ENCODE measurements at regions not wholly inside any gene's neighbourhood (a gene's known extent, or its start where the extent isn't known, plus 50 kb on each side); places are given as distances from the start of the nearest gene placed in this dataset.
"Not testable (repeated sequence)": the region's sequence is repeated elsewhere in the genome, so short reads cannot be mapped to it uniquely, and the experiment has no call there.

DNA sequence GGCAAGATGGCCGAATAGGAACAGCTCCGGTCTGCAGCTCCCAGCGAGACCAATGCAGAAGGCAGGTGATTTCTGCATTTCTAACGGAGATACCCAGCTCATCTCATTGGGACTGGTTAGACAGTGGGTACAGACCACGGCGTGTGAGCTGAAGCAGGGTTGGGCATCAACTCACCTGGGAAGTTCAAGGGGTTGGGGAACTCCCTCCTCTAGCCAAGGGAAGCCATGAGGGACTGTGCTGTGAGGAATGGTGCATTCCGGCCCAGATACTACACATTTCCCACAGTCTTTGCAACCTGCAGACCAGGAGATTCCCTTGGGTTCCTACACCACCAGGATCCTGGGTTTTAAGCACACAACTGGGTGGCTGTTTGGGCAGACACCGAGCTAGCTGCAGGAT, 148.0 kb upstream of the PDE4D start:
- not testable (repeated sequence) for DNase-seq

DNA sequence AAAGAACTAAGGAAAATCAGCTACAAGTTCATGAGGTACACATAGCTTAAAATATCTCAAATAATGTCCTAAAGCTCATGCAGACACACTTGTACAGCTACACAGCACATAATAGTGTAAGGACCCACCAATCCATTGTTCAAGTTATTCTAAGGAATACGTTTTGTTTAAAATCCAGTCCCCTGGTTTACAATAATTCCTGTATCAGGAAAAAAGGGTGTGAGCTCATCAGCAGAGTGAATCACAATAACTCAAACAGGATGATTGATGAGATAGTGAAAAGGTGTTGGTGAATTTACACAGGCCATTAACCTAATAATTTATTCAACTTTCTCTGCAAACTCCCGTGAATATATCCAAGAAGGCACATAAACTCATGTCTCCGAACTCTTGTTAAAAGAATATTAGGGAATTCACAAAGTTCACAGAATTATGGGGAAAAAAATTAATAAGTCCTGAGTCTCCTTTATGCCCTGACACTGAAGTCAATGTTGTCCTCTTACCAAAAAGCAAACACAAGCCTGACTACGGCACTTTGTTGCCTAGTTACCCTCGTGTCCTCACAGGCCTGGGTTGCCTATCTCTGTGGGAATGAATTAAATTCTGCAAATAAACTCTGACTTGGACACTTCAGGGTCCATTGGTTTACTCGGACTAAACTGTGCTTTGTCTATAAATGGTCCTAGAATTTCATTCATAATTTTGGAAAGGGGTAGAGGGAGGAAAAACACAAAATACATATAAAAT, 142.8 kb upstream of the PDE4D start:
- DNase-seq = no peak

DNA sequence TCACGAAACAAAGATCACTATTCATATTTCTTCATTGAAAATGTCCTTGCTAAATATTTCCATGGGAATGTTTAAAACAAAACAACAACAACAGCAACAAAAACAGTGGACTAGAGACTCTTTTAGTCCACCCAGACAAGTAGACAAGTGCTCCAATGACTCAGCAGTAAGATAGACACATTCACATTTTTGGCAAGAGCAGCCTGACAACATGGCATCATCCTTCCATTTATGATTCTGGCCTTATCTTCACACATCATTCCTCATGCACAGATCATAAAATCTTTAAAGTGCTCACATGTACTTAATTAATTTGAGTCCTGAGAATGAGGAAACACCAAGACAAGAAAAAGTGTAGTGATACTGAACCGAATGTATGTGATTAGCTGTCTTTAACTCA, 132.6 kb upstream of the PDE4D start:
- DNase-seq = no peak

DNA sequence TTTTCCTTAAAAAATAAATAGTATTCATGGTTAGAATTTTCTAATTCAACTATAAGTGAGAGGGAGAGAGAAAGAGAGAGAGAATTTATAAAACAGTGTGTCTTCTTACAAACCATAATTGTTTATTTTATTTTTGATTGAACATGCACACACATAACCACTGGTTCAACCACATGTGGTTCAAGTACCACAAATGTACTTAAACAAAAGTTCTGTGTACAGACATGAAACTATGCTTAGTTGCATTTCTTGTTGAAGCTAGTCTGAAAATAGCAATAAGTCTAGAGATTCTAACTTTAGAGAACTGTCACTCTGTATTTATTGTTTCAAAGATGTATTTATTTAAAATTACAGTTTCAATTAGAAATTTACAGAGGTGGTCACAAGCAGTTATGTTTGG, 130.6 kb upstream of the PDE4D start:
- DNase-seq = no peak

DNA sequence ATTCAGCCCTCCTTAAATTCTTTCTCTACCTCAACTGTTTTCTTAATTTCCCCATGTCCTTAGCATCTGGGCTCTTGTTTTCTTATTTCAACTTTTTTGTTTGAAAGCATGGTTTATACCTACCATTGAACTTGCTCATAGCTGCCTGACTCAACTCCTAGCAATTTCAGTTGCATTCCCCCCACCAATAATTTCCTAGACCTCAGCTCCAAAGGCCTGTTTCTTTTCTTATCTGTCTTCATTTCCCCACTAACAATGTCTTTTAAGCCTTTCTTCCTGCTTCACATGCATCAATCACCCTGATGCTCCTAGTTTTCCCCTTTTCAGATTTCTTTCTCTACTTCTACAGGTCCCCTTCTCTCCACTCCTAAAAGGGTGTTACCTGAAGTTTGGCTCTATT, 129.7 kb upstream of the PDE4D start:
- no peak for DNase-seq

DNA sequence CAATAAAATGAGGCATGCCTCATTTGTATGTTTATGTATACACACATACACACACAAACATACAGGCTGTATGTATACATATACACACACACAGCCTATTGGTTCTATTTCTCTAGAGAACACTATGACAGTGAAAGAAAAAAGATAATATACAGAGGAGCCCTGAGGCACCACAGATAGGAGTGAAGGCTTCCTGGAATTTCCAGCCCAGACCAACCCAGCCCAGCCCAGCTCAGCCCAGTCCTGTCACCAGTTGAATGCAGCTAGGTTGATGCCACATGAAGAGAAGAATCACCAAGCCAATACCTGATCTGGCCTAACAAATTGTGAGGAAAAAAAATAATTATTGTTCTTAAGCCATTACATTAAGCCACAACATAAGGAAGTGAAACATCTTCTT, 126.9 kb upstream of the PDE4D start:
- no peak for DNase-seq

DNA sequence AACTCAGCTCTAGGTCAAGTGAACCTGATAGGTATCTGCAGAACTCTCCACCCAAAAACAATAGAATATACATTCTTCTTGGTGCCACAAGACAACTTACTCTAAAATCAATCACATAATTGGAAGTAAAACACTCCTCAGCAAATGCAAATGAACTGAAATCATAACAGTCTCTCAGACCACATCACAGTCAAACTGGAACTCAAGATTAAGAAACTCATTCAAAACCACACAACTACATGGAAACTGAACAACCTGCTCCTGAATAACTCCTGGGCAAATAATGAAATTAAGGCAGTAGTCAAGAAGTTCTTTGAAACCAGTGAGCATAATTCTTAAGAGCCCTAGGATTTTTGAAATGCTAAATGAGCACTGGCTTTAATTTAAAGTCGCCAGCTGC, 125.4 kb upstream of the PDE4D start:
- DNase-seq = not testable (repeated sequence)

DNA sequence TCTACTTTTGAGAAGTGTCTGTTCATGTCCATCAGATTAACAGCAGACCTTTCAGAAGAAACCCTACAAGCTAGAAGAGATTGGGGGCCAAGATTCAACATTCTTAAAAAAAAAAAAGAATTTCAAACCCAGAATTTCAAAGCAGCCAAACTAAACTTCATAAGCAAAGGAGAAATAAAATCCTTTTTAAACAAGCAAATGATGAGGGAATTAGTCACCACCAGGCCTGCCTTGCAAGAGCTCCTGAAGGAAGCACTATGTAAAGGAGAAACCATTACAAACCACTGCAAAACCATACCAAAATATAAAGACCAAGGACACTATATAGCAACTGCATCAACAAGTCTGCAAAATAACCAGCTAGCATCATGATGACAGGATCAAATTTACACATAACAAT, 124.6 kb upstream of the PDE4D start:
- DNase-seq = no peak

DNA sequence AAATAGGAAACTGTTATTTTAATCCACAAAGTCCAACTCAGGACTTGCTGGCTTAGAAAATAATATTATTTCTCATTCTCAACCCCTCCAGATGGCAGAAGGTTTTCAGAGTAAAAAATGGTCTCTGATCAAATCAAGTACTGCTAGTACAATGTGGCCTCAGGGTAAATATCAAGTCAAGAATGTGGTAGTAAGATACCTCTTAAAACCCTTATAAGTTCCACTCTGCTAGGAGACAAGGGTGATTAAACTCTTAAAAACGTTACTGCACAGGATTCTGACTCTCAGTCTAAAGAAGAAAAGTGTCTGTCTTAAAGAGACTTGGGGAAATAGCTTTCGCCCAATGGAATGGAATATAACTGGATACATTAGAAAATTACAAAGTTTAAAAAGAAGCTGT, 120.8 kb upstream of the PDE4D start:
- no peak for DNase-seq

DNA sequence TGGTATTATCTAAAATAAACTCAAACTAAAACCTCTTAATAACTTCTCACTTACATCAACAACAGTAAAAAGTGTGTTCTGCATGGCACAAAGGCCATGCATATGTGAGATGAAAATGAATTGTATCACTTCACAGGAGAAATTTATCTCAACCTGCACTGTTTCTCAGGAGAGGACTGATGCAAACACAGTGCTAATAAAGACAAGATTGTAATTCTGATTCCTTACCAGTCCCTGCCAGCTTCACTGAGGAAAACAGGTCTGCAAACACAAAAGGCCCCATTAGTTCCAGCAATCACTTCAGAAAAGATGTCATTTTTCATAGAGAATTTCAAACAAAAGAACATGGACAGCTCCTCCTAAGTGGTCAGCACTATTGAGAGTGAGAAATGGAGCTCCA, 117.3 kb upstream of the PDE4D start:
- no peak for DNase-seq

DNA sequence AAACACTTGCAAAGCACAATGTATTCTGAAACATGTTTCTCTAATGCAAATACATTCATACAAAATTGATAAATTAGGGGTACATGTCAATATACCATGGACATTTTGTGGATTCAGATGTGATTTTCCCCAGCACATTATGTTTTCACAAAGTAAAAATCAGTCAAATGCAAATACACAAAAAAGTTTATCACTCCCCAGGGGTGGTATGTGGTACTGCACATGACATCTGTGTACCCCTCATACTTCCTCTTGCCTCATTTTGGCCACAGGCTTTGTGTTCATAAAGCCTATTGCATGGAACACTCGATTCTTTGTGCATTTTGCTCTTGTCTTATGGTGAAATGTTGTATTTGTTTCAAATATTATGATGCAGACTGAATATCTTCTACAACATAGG, 116.8 kb upstream of the PDE4D start:
- no peak for DNase-seq

DNA sequence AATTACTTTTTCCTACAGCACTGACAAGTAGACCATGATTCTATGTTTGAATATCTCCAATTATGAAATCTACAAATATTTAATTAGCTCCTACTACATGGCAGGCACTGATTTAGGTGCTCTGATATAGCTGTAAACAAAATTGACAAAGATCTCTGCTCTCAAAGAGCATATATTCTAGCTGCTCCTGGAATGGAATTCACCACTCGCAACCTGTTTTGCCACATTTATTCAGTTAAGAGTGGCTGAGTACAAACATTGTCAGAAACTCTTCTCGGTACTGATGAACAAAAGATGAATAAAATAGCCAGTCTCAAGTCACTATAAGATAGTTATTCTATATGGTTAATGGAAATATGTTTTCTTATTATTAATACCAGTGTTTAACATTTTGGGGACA, 114.2 kb upstream of the PDE4D start:
- DNase-seq = no peak

DNA sequence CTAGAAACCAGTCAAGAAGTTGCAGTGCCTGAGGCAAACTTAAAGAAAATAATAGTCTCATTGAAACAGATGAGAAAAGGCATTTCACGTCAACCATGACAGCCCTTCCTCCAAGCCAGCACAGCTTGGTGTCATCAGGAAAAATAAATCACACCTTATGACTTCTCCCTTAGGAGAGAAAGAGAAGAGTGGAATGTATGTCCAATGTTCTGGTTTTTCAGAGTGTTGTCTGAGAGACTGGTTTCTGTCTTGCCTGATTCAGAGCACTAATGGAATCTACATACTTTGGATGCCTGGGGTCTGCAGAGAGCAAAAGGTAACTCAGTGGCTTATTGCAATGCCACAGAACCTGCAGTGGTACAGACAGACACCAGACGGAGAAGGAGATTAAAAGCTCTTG, 105.5 kb upstream of the PDE4D start:
- DNase-seq = no peak

DNA sequence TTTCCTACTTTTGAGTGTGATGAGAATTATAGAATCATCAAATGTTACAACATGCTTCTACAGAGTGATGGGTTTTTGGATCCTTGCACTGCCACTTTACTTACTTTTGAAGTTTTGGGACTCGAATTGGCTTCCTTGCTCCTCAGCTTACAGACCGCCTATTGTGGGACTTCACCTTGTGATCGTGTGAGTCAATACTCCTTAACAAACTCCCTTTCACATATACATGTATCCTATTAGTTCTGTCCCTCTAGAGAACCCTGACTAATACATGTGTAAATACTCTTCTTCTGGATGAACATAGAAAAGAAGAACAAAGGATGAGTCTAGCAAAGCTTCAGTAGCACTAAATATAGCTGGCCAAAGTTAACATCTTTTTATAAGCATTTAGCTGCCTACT, 98.7 kb upstream of the PDE4D start:
- no peak for DNase-seq

DNA sequence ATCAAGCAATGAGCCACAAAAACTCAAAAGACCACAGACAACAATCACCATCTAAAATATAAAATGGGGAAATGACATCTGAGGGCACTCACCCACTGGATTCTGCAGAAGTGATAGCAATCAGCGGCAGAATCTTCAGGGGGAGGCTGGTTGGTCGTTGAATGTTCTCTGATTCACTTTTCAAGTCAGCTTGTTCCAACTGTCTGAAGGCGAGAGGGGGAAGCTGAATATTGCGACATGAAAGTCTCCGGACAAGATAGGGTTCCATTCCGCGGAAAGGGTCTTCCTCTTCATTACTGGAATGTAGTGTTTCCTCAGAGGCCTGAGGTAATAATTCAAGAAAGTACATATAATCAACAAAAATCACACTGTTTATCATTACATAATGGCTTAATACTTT, 94.9 kb upstream of the PDE4D start:
- no peak for DNase-seq

DNA sequence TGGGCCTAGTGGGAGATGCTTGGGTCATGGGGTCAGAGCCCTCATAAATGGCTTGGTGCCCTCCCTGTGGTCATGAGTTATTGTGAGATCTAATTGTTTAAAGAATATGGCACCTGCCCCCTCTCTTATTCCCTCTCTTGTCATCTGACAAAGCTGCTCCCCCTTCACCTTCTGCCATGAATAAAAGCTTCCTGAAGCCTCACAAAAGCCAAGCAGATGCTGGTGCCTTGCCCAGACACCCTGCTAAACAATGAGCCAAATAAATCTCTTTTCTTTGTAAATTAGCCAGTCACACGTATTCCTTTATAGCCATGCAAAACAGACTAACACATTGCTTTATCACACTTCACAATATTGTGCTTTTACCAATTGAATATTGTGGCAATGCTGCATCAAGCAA, 82.8 kb upstream of the PDE4D start:
- no peak for DNase-seq

DNA sequence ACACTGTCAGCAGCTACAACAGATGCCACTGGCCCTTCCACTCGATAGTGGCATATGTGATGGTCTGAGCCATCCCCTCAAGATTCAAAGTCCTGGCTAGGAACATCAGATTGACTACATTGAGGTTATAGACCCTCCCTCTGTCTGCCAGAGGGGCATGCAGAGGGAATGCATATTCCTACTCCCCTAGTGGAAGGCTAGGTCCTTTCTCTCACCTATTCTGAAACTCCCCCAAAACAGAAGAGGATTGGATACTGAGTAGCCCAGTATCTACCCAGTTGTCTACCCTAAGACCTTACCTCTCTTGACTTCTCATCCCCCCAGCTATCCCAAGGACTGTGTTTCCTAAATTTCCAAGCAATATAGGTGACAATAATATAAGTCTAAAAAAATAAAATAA, 78.5 kb upstream of the PDE4D start:
- no peak for DNase-seq

DNA sequence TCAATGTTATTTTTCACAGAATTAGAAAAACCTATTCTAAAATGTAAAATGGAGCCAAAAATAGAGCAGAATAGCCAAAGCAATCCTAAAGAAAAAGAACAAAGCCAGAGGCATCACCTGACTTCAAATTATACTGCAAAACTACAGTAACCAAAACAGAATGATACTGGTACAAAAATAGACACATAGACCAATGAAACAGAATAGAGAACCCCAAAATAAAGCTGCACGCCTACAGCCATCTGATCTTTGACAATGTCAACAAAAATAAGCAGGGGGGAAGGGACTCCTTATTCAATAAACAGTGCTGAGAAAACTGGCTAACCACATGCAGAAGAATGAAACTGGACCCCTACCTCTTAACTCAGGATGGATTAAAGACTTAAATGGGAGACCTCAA, 65.8 kb upstream of the PDE4D start:
- no peak for DNase-seq

DNA sequence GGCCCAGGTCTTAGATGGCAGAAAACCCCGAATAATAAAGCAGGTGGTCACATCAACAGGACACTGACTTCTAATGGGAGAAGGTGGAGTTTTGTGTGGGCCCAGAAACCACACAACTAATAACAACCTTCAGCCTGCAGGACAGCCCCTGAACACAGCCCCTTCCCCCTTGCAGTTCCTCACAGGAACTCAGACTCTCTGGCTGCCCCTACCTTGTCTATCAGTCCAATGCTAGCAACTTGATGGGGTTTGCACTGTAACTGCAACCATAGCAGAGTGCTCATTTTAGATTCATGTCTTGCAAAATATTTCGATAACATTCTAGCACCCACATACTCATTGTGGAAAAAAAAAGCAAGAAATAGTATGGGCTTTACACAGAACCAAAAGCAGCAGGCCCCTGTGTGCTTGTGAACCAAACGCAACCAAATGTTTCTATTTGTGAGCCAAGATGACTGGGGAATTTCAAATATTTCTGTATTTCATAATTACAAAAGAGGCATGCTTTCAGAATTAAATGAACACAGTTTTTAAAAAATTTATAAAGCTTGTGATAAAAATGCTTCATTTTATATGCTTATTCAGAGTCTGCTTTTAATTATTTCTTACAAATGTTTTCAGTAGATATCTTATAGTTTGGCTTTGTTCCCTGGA, 62.7 kb upstream of the PDE4D start:
- DNase-seq = no peak

DNA sequence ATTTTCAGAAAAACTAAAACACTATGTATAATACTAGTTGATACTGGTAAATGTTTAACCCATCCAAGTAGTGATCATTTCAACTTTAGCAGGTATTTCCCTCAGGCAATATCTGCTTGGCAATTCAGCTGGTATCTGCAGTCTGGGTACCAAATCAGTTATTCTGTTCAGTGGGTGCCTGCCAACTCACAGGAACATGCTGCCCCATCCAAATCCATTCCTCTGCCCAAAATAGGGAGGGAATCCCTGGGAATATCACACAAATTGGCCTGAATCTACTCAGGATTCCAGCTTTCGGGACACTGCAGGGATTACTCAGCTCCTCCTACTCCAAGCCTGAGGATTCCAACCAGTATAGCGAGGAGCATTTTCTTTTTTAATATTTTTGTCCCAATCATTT, 61.7 kb upstream of the PDE4D start:
- no peak for DNase-seq

DNA sequence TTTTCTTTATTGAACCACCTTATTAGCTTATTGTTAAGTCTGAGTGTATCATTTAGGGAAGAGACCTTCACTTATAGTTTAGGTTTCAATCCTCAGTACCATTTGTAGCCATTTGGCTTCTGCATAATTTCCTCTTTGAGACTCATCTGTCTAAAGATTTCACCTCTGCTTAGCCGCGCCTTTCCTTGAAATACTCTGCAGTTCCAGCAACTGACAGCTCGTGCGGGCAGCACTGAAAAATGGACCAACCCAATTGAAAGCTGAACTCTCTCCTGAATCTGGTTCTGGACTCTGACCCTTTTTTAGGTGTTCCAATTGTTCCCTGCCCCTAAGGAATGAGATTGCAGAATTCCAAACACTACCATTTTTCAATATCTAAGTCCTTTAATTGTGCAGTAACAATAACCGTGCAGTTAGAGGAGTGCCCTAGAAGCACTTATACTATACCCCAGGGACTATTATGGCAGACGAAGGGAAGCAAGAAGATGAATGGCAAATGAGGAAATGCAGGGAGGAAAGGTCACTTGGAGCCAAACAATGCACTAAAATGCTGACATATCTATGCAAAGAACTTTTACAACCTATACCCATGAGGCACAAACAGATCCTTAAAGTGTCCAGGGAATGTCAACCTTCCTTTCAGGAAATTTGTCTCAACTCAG, 50.1 kb upstream of the PDE4D start:
- no peak for DNase-seq
